ENCODE measurements at regions not wholly inside any gene's neighbourhood (a gene's known extent, or its start where the extent isn't known, plus 50 kb on each side); places are given as distances from the start of the nearest gene placed in this dataset.

DNA sequence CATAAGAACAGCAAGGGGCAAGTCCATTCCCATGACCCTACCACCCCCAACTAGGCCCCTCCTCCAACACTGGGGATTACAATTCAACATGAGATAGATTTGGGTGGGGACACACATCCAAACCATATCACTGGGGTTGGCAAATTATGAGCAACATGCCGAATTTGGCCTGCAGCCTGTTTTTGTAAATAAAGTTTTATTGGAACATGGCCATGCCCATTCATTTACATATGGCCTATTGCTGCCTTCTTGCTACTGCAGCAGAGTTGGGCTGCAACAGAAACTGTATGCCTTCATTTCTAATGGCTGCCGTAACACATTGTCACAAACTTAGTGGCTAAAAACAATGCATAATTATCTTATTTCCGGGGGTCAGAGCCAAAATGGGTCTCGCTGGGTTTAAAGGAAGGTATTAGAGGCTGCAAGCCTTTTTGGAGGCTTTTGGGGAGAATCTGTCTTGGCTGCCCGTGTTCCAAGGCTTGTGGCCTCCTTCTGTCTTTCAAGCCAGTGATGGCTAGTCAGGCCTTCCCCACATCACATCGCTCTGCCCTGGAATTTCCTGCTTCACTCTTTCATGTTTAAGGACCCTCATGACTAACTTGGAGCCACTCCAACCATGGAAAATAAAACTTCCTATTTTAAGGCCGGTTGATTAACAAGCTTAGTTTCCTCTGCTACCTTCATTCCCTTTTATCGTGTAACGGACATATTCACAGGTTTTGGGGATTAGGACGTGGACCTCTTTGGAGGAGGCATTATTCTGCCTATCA lies 428.5 kb upstream of the PROK2 start:
- no peak for DNase-seq (ENCODE audit: low read depth in 1 of 2, low spot score in 1 of 2)
- 49% methylated on average over 10 of the region's 10 CpGs for WGBS (ENCODE audit: missing lambda C conversion rate)
- no peaks in the 10 kb centered on the region for H3K4me1 ChIP-seq
- FAIRE-seq = no peak
- no peak overlapping the region for H3K4me2 ChIP-seq
- POLR2A ChIA-PET = no interaction called here
- no peaks in the 10 kb centered on the region for H3K9me3 ChIP-seq
- no peak overlapping the region for H3K27ac ChIP-seq
- CTCF ChIA-PET = no interaction called here
- ATAC-seq = no peak
- no peak overlapping the region for H3K4me3 ChIP-seq
- TF ChIP-seq POLR2A (IDR thresholded peaks at IDR 0.05; ENCODE audit: low read length) = no peak
- no peak for TF ChIP-seq SREBF2 (IDR thresholded peaks at IDR 0.05)
- no peak for TF ChIP-seq HMGXB4 (CRISPR knock-in tag; IDR thresholded peaks at IDR 0.05; ENCODE audit: borderline replicate concordance)
- TF ChIP-seq ZNF302 (CRISPR knock-in tag; IDR thresholded peaks at IDR 0.05) = no peak
- no peak for TF ChIP-seq RARB (CRISPR knock-in tag; IDR thresholded peaks at IDR 0.05)
- TF ChIP-seq BHLHE40 (IDR thresholded peaks at IDR 0.05; ENCODE audit: low read depth, low read length) = no peak
- no peak for TF ChIP-seq JUN (IDR thresholded peaks at IDR 0.05)
- TF ChIP-seq HOXA7 (CRISPR knock-in tag; IDR thresholded peaks at IDR 0.05) = no peak
- no peak for TF ChIP-seq MYC (IDR thresholded peaks at IDR 0.05; ENCODE audit: borderline replicate concordance, low read length)
- no peak for TF ChIP-seq EHF (CRISPR knock-in tag; IDR thresholded peaks at IDR 0.05)
- no peak for TF ChIP-seq HEYL (CRISPR knock-in tag; IDR thresholded peaks at IDR 0.05)
- TF ChIP-seq NFE2L2 (conservative IDR thresholded peaks at IDR 0.05; ENCODE audit: low read length) = no peak
- no peak for TF ChIP-seq REST (IDR thresholded peaks at IDR 0.05)
- TF ChIP-seq EHMT2 (IDR thresholded peaks at IDR 0.05; ENCODE audit: low read depth) = no peak
- TF ChIP-seq CBX2 (IDR thresholded peaks at IDR 0.05; ENCODE audit: borderline replicate concordance, low read depth) = no peak
- no peak for TF ChIP-seq HDAC2 (IDR thresholded peaks at IDR 0.05)
- no peak for TF ChIP-seq FOSL2 (IDR thresholded peaks at IDR 0.05)
- TF ChIP-seq FOSL2 (CRISPR knock-in tag; IDR thresholded peaks at IDR 0.05) = no peak

GRCh38 chr3:72212396-72212795 lies 427.4 kb upstream of the PROK2 start:
- FAIRE-seq (no peak), DNase-seq (ENCODE audit: low read depth in 1 of 2, low spot score in 1 of 2) (no peak), ATAC-seq (no peak)
- H3K4me2 ChIP-seq = no peak overlapping the region
- ChIA-PET CTCF (no interaction called here), POLR2A (no interaction called here)
- no peak overlapping the region for H3K4me3 ChIP-seq
- TF ChIP-seq GATA3 (IDR thresholded peaks at IDR 0.05; ENCODE audit: borderline replicate concordance) (no peak), CHD4 (IDR thresholded peaks at IDR 0.05; ENCODE audit: borderline replicate concordance) (no peak), MAZ (IDR thresholded peaks at IDR 0.05; ENCODE audit: borderline replicate concordance, low read depth, low read length) (no peak)
- TF ChIP-seq, protein P1, sequence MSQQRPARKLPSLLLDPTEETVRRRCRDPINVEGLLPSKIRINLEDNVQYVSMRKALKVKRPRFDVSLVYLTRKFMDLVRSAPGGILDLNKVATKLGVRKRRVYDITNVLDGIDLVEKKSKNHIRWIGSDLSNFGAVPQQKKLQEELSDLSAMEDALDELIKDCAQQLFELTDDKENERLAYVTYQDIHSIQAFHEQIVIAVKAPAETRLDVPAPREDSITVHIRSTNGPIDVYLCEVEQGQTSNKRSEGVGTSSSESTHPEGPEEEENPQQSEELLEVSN (IDR thresholded peaks at IDR 0.05; ENCODE audit: borderline replicate concordance, low read depth) = no peak
- no peaks in the 10 kb centered on the region for H3K9me3 ChIP-seq
- no peaks in the 10 kb centered on the region for H3K4me1 ChIP-seq
- H3K27ac ChIP-seq = no peak overlapping the region
- 41% methylated on average over 4 of the region's 4 CpGs for WGBS (ENCODE audit: missing lambda C conversion rate)
